ENCODE measurements at regions not wholly inside any gene's neighbourhood (a gene's known extent, or its start where the extent isn't known, plus 50 kb on each side); places are given as distances from the start of the nearest gene placed in this dataset.

DNA sequence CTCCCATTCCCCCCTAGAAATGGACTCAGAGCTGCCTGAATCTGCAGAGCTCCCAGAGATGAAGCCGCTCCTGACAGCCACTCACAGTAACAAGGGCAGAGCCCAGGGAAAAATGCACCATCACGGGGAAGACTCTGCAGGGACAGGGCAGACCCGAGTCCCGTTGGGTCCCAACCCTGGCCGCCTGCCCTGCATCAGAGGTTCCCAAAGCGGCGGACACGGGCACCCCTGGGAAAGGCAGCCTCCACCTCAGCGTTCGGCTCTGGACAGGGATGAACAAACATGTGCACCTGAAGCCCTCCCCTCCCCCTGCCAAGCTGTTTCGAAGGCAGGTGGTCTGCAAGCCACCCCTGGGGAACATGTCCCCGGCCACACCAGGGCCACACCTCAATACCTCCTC, 320.4 kb downstream of the ADGRD1 start:
- TF ChIP-seq, protein P1, sequence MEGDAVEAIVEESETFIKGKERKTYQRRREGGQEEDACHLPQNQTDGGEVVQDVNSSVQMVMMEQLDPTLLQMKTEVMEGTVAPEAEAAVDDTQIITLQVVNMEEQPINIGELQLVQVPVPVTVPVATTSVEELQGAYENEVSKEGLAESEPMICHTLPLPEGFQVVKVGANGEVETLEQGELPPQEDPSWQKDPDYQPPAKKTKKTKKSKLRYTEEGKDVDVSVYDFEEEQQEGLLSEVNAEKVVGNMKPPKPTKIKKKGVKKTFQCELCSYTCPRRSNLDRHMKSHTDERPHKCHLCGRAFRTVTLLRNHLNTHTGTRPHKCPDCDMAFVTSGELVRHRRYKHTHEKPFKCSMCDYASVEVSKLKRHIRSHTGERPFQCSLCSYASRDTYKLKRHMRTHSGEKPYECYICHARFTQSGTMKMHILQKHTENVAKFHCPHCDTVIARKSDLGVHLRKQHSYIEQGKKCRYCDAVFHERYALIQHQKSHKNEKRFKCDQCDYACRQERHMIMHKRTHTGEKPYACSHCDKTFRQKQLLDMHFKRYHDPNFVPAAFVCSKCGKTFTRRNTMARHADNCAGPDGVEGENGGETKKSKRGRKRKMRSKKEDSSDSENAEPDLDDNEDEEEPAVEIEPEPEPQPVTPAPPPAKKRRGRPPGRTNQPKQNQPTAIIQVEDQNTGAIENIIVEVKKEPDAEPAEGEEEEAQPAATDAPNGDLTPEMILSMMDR (IDR thresholded peaks at IDR 0.05): no peak
- no peak for TF ChIP-seq POLR2A (IDR thresholded peaks at IDR 0.05)
